Breast epithelium (tissue), 3 donors: ENCODE measurements at regions not wholly inside any gene's neighbourhood (a gene's known extent, or its start where the extent isn't known, plus 50 kb on each side); places are given as distances from the start of the nearest gene placed in this dataset.

ENCODE experiments used
- POLR2A ChIP-seq: fragments of 450-650 bp; IDR thresholded peaks from one replicate; pipeline ENCODE4 v1.6.1; 2016; ENCODE audit warnings: antibody characterized with exemption, mild to moderate bottlenecking, moderate library complexity
- POLR2AphosphoS5 ChIP-seq, 3 donors: sonication (generic); formaldehyde crosslinking; IDR thresholded peaks; one replicate each; pipeline ENCODE4 v1.6.1; 2017; ENCODE audit warnings: antibody characterized with exemption in 3 of 3
- TF ChIP-seq, protein P1 (sequence below), 3 donors: fragments of 450-650 bp; IDR thresholded peaks; one replicate each; pipeline ENCODE4 v1.5.1; 2016 to 2017; ENCODE audit warnings: antibody characterized with exemption in 3 of 3, mild to moderate bottlenecking in 3 of 3, moderate library complexity in 3 of 3

GRCh38 chrX:10725071-10725470 is 104.7 kb upstream of the MID1 start:
- TF ChIP-seq POLR2A (no peak), POLR2AphosphoS5 (IDR thresholded peaks at IDR 0.05) (no peak)
- TF ChIP-seq, protein P1, sequence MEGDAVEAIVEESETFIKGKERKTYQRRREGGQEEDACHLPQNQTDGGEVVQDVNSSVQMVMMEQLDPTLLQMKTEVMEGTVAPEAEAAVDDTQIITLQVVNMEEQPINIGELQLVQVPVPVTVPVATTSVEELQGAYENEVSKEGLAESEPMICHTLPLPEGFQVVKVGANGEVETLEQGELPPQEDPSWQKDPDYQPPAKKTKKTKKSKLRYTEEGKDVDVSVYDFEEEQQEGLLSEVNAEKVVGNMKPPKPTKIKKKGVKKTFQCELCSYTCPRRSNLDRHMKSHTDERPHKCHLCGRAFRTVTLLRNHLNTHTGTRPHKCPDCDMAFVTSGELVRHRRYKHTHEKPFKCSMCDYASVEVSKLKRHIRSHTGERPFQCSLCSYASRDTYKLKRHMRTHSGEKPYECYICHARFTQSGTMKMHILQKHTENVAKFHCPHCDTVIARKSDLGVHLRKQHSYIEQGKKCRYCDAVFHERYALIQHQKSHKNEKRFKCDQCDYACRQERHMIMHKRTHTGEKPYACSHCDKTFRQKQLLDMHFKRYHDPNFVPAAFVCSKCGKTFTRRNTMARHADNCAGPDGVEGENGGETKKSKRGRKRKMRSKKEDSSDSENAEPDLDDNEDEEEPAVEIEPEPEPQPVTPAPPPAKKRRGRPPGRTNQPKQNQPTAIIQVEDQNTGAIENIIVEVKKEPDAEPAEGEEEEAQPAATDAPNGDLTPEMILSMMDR (IDR thresholded peaks at IDR 0.05), result peak in 1 of 3 donors; percentile 11
